Muscle layer of colon (tissue), 2 donors: ENCODE measurements at regions not wholly inside any gene's neighbourhood (a gene's known extent, or its start where the extent isn't known, plus 50 kb on each side); places are given as distances from the start of the nearest gene placed in this dataset.

Source experiments
- H3K27ac ChIP-seq: one replicate; pipeline ENCODE4 v1.7.0; 2013; ENCODE audit warnings: low read depth, mild to moderate bottlenecking, low read length, moderate library complexity
- H3K27me3 ChIP-seq, 2 donors: one replicate each; pipeline ENCODE4 v1.7.0; 2013; ENCODE audit warnings: low read length in 2 of 2, mild to moderate bottlenecking in 2 of 2; ENCODE audit not compliant: insufficient read depth in 2 of 2, control insufficient read depth in 1 of 2
- H3K36me3 ChIP-seq: one replicate; pipeline ENCODE4 v1.7.0; 2013; ENCODE audit warnings: mild to moderate bottlenecking, low read length; ENCODE audit not compliant: insufficient read depth
- H3K4me1 ChIP-seq: one replicate; pipeline ENCODE4 v1.7.0; 2013; ENCODE audit warnings: mild to moderate bottlenecking, low read length; ENCODE audit not compliant: insufficient read depth
- H3K4me3 ChIP-seq, 2 donors: one replicate each; pipeline ENCODE4 v1.7.0; 2013; ENCODE audit warnings: low read length in 2 of 2, low read depth in 1 of 2, mild to moderate bottlenecking in 1 of 2, moderate library complexity in 1 of 2
- H3K9ac ChIP-seq: one replicate; pipeline ENCODE4 v1.7.0; 2013; ENCODE audit warnings: low read length
- H3K9me3 ChIP-seq: one replicate; pipeline ENCODE4 v1.7.0; 2013; ENCODE audit warnings: mild to moderate bottlenecking, low read length
- donor health status: abdominal sarcoma.
- donor health status: Adenocarcinoma of cecum.

GRCh38 chr2:147759536-147759935 lies 85.3 kb upstream of the ACVR2A start:
- no peaks in the 10 kb centered on the region for H3K9me3 ChIP-seq
- H3K27me3 ChIP-seq, result no peaks in the 10 kb centered on the region
- no peaks in the 10 kb centered on the region for H3K4me1 ChIP-seq
- no peak overlapping the region for H3K4me3 ChIP-seq
- no peak overlapping the region for H3K27ac ChIP-seq
- H3K9ac ChIP-seq, result no peak overlapping the region
- H3K36me3 ChIP-seq, result no peaks in the 10 kb centered on the region

GRCh38 chr2:147758821-147759220 lies 86.0 kb upstream of the ACVR2A start:
- Histone ChIP-seq H3K27me3 (no peaks in the 10 kb centered on the region), H3K4me1 (no peaks in the 10 kb centered on the region), H3K4me3 (no peak overlapping the region), H3K9ac (no peak overlapping the region), H3K36me3 (no peaks in the 10 kb centered on the region), H3K27ac (no peak overlapping the region), H3K9me3 (no peaks in the 10 kb centered on the region)

- no peak overlapping the region for H3K9ac ChIP-seq
- no peaks in the 10 kb centered on the region for H3K36me3 ChIP-seq
- H3K4me1 ChIP-seq, result no peaks in the 10 kb centered on the region
- no peaks in the 10 kb centered on the region for H3K27me3 ChIP-seq
- no peak overlapping the region for H3K27ac ChIP-seq
- no peak overlapping the region for H3K4me3 ChIP-seq
- no peaks in the 10 kb centered on the region for H3K9me3 ChIP-seq
Measured at GRCh38 chr2:147756069-147756468, 88.8 kb upstream of the ACVR2A start.

GRCh38 chr2:147740211-147740927 lies 104.5 kb upstream of the ACVR2A start:
- Histone ChIP-seq H3K27ac (no peak overlapping the region), H3K4me3 (no peak overlapping the region), H3K36me3 (no peaks in the 10 kb centered on the region), H3K4me1 (no peaks in the 10 kb centered on the region), H3K9ac (no peak overlapping the region), H3K9me3 (no peaks in the 10 kb centered on the region), H3K27me3 (no peaks in the 10 kb centered on the region)

- Histone ChIP-seq H3K4me1 (no peaks in the 10 kb centered on the region), H3K36me3 (no peaks in the 10 kb centered on the region)
Measured at GRCh38 chr2:147739508-147739907, 105.3 kb upstream of the ACVR2A start.

GRCh38 chr2:147718831-147719230 lies 126.0 kb upstream of the ACVR2A start:
- Histone ChIP-seq H3K9me3 (no peaks in the 10 kb centered on the region), H3K4me3 (no peak overlapping the region), H3K36me3 (no peaks in the 10 kb centered on the region), H3K27me3 (no peaks in the 10 kb centered on the region), H3K27ac (no peak overlapping the region), H3K4me1 (peaks cover 7% of the 10 kb centered on the region), H3K9ac (no peak overlapping the region)

More at GRCh38 chr2:147739508-147739907, 105.3 kb upstream of the ACVR2A start:
- Histone ChIP-seq H3K27ac (no peak overlapping the region), H3K4me3 (no peak overlapping the region), H3K27me3 (no peaks in the 10 kb centered on the region), H3K9ac (no peak overlapping the region), H3K9me3 (no peaks in the 10 kb centered on the region)

- no peaks in the 10 kb centered on the region for H3K27me3 ChIP-seq
- H3K27ac ChIP-seq, result no peak overlapping the region
- no peak overlapping the region for H3K4me3 ChIP-seq
- peaks cover 7% of the 10 kb centered on the region for H3K4me1 ChIP-seq
- H3K36me3 ChIP-seq, result no peaks in the 10 kb centered on the region
- H3K9me3 ChIP-seq, result no peaks in the 10 kb centered on the region
- no peak overlapping the region for H3K9ac ChIP-seq
Measured at GRCh38 chr2:147716906-147717305, 127.9 kb upstream of the ACVR2A start.

GRCh38 chr2:147715807-147716206 lies 129.0 kb upstream of the ACVR2A start:
- H3K9me3 ChIP-seq, result no peaks in the 10 kb centered on the region
- no peaks in the 10 kb centered on the region for H3K36me3 ChIP-seq
- peaks cover 7% of the 10 kb centered on the region for H3K4me1 ChIP-seq
- H3K27ac ChIP-seq, result no peak overlapping the region
- H3K4me3 ChIP-seq, result no peak overlapping the region
- no peak overlapping the region for H3K9ac ChIP-seq
- H3K27me3 ChIP-seq, result no peaks in the 10 kb centered on the region

GRCh38 chr2:147714582-147714981 lies 130.2 kb upstream of the ACVR2A start:
- H3K27ac ChIP-seq, result no peak overlapping the region
- no peak overlapping the region for H3K9ac ChIP-seq
- no peaks in the 10 kb centered on the region for H3K27me3 ChIP-seq
- no peak overlapping the region for H3K4me3 ChIP-seq
- no peaks in the 10 kb centered on the region for H3K36me3 ChIP-seq
- no peaks in the 10 kb centered on the region for H3K9me3 ChIP-seq
- H3K4me1 ChIP-seq, result peaks cover 7% of the 10 kb centered on the region

GRCh38 chr2:147713349-147713748 lies 131.5 kb upstream of the ACVR2A start:
- Histone ChIP-seq H3K27ac (no peak overlapping the region), H3K27me3 (no peaks in the 10 kb centered on the region), H3K4me1 (peaks cover 7% of the 10 kb centered on the region), H3K9me3 (no peaks in the 10 kb centered on the region), H3K9ac (no peak overlapping the region), H3K4me3 (no peak overlapping the region), H3K36me3 (no peaks in the 10 kb centered on the region)

- Histone ChIP-seq H3K27me3 (no peaks in the 10 kb centered on the region), H3K4me3 (no peak overlapping the region), H3K9me3 (no peaks in the 10 kb centered on the region), H3K4me1 (no peaks in the 10 kb centered on the region), H3K9ac (no peak overlapping the region), H3K27ac (no peak overlapping the region), H3K36me3 (no peaks in the 10 kb centered on the region)
Measured at GRCh38 chr2:147712051-147712450, 132.8 kb upstream of the ACVR2A start.

GRCh38 chr2:147711031-147711430 lies 133.8 kb upstream of the ACVR2A start:
- no peaks in the 10 kb centered on the region for H3K27me3 ChIP-seq
- no peaks in the 10 kb centered on the region for H3K36me3 ChIP-seq
- H3K27ac ChIP-seq, result no peak overlapping the region
- no peaks in the 10 kb centered on the region for H3K4me1 ChIP-seq
- H3K9me3 ChIP-seq, result no peaks in the 10 kb centered on the region
- no peak overlapping the region for H3K9ac ChIP-seq
- no peak overlapping the region for H3K4me3 ChIP-seq
